Sigmoid colon (tissue), 4 donors: ENCODE measurements at regions not wholly inside any gene's neighbourhood (a gene's known extent, or its start where the extent isn't known, plus 50 kb on each side); places are given as distances from the start of the nearest gene placed in this dataset.

Source experiments
- CTCF ChIP-seq, 4 experiments: fragments of 450-650 bp in 3 of 4; fragments of 200-600 bp in 1 of 4; IDR thresholded peaks; one replicate each; pipeline ENCODE4 v1.5.1; 2016 to 2019; ENCODE audit warnings: antibody characterized with exemption in 4 of 4, mild to moderate bottlenecking in 3 of 4, moderate library complexity in 2 of 4
- POLR2A ChIP-seq, 2 donors: fragments of 450-650 bp; IDR thresholded peaks; one replicate each; pipeline ENCODE4 v1.6.1; 2016; ENCODE audit warnings: antibody characterized with exemption in 2 of 2, mild to moderate bottlenecking in 2 of 2, moderate library complexity in 2 of 2
- POLR2AphosphoS5 ChIP-seq, 4 donors: sonication (generic); formaldehyde crosslinking; IDR thresholded peaks; one replicate each; pipeline ENCODE4 v1.6.1; 2017; ENCODE audit warnings: antibody characterized with exemption in 4 of 4

- no peak for TF ChIP-seq POLR2A (IDR thresholded peaks at IDR 0.05)
- TF ChIP-seq CTCF (IDR thresholded peaks at IDR 0.05) = no peak
- TF ChIP-seq POLR2AphosphoS5 (IDR thresholded peaks at IDR 0.05) = peak; percentile 95 to 97 (median 96)
Measured at GRCh38 chr1:55813618-55814017, 598.5 kb upstream of the USP24 start.
